ENCODE measurements at regions not wholly inside any gene's neighbourhood (a gene's known extent, or its start where the extent isn't known, plus 50 kb on each side); places are given as distances from the start of the nearest gene placed in this dataset.

DNA sequence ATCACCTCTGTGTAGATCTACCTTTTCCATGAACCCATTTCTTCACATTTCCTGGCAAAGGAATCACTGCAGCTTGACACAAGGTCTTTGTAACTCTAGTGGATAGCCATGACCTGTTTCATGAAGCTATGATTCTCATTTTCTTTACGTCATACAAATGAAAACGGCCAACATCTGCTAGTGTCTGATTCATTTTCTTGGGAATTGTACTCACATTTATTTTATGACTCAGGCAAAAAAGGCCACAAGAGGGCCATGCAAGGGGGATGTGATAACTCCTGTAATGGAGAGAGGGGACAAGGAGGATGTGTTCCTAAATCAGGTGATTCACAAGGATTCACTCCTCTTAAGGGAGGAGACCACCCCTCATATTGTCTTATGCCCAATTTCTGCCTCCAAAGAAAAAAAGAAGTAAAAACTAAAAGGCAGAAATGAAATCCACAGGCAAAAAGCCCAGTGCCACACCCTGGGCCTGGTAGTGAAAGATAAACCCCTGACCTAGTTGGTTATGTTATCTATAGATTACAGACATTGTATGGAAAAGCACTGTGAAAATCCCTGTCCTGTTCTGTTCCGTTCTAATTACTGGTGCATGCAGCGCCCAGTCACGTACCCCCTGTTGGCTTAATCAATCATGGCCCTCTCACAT, 249.9 kb downstream of the IPMK start:
- DNase-seq (no peak), ATAC-seq (no peak)
- TF ChIP-seq, protein P1, sequence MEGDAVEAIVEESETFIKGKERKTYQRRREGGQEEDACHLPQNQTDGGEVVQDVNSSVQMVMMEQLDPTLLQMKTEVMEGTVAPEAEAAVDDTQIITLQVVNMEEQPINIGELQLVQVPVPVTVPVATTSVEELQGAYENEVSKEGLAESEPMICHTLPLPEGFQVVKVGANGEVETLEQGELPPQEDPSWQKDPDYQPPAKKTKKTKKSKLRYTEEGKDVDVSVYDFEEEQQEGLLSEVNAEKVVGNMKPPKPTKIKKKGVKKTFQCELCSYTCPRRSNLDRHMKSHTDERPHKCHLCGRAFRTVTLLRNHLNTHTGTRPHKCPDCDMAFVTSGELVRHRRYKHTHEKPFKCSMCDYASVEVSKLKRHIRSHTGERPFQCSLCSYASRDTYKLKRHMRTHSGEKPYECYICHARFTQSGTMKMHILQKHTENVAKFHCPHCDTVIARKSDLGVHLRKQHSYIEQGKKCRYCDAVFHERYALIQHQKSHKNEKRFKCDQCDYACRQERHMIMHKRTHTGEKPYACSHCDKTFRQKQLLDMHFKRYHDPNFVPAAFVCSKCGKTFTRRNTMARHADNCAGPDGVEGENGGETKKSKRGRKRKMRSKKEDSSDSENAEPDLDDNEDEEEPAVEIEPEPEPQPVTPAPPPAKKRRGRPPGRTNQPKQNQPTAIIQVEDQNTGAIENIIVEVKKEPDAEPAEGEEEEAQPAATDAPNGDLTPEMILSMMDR (IDR thresholded peaks at IDR 0.05), result no peak
- TF ChIP-seq POLR2A (IDR thresholded peaks at IDR 0.05), result no peak
- 77% methylated on average over 4 of the region's 5 CpGs for WGBS (ENCODE audit: insufficient coverage, low coverage, low lambda C conversion rate, missing lambda C conversion rate)
- intact Hi-C loops (cut with DNase I), result no loop called here
- H3K4me3 ChIP-seq, result no peak overlapping the region
- no peaks in the 10 kb centered on the region for H3K4me1 ChIP-seq
- no peak overlapping the region for H3K27ac ChIP-seq
- no peaks in the 10 kb centered on the region for H3K36me3 ChIP-seq
- no peaks in the 10 kb centered on the region for H3K27me3 ChIP-seq
- H3K9me3 ChIP-seq, result no peaks in the 10 kb centered on the region

DNA sequence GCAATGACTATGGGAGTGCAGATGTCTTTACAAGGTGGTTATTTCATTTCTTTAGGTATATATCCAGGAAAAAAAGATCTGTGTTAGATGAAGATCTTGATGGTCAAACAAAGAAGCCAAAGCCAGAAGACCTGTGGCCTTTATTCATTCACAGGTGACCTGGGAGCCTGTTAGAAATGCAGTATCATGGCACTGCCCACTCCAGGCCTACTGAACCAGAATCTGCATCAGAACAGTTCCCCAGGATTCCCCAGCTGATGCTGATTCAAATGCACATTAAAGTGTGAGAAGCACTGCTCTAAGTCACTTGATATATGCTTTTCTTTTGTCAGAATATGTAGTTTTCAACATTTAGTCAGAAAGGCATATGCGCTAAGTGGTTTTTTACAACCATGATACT, 251.1 kb downstream of the IPMK start:
- no peaks in the 10 kb centered on the region for H3K27me3 ChIP-seq
- no peak for TF ChIP-seq POLR2A (IDR thresholded peaks at IDR 0.05)
- TF ChIP-seq, protein P1 (IDR thresholded peaks at IDR 0.05), result no peak
- H3K27ac ChIP-seq, result no peak overlapping the region
- no peaks in the 10 kb centered on the region for H3K36me3 ChIP-seq
- no peak overlapping the region for H3K4me3 ChIP-seq
- intact Hi-C loops (cut with DNase I), result no loop called here
- DNase-seq (no peak), ATAC-seq (no peak)
- 94% methylated on average over 1 of the region's 1 CpG for WGBS (ENCODE audit: insufficient coverage, low coverage, low lambda C conversion rate, missing lambda C conversion rate)
- H3K9me3 ChIP-seq, result no peaks in the 10 kb centered on the region
- no peaks in the 10 kb centered on the region for H3K4me1 ChIP-seq

DNA sequence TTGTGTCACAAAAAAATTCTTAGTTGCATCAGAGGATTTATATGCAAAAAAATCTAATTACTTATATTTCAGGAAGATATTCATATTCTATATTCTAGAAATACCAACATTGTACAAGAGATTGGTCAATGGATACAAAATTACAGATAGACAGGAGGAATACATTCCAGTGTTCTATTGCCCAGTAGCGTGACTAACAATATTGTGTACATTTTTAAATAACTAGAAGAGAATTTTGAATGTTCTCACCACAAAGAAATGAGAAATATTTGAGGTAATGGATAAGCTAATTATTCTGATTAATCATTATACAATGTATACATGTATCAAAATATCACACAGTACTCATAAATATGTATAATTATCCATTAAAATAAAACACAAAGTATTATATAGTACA, 253.3 kb downstream of the IPMK start:
- WGBS (ENCODE audit: insufficient coverage, low coverage, low lambda C conversion rate, missing lambda C conversion rate), result 58% methylated on average over 1 of the region's 1 CpG
- no peak overlapping the region for H3K4me3 ChIP-seq
- H3K27me3 ChIP-seq, result no peaks in the 10 kb centered on the region
- intact Hi-C loops (cut with DNase I), result no loop called here
- TF ChIP-seq, protein P1 (IDR thresholded peaks at IDR 0.05), result no peak
- TF ChIP-seq POLR2A (IDR thresholded peaks at IDR 0.05), result no peak
- ATAC-seq (no peak), DNase-seq (no peak)
- no peaks in the 10 kb centered on the region for H3K4me1 ChIP-seq
- no peaks in the 10 kb centered on the region for H3K9me3 ChIP-seq
- no peaks in the 10 kb centered on the region for H3K36me3 ChIP-seq
- no peak overlapping the region for H3K27ac ChIP-seq

DNA sequence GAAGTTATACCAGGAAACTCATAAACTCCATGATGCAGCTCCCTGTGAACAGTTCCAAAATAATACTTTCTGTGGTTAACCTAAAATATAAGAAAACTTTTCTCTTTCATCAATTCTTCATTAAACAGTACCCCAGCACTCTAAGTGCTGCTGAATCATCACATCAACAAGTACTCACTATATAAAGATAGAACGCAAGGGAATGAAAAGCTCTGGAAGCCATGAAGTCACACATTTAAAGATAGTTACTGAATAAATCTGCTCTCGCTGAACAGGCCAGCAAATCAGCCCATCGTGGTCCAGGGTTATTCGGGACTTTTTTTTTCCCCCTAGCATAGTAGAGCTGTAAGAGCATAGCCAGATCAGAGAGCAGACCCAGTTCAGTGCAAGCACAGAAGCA, 254.3 kb downstream of the IPMK start:
- Histone ChIP-seq H3K27ac (no peak overlapping the region), H3K4me1 (no peaks in the 10 kb centered on the region), H3K4me3 (no peak overlapping the region), H3K9me3 (no peaks in the 10 kb centered on the region), H3K27me3 (no peaks in the 10 kb centered on the region), H3K36me3 (no peaks in the 10 kb centered on the region)
- intact Hi-C loops (cut with DNase I), result no loop called here
- no peak for DNase-seq
- TF ChIP-seq, protein P1 (IDR thresholded peaks at IDR 0.05), result no peak
- no peak for TF ChIP-seq POLR2A (IDR thresholded peaks at IDR 0.05)
- 65% methylated on average over 4 of the region's 4 CpGs for WGBS (ENCODE audit: insufficient coverage, low coverage, low lambda C conversion rate, missing lambda C conversion rate)
- ATAC-seq, result no peak
